ENCODE measurements at regions not wholly inside any gene's neighbourhood (a gene's known extent, or its start where the extent isn't known, plus 50 kb on each side); places are given as distances from the start of the nearest gene placed in this dataset.

DNA sequence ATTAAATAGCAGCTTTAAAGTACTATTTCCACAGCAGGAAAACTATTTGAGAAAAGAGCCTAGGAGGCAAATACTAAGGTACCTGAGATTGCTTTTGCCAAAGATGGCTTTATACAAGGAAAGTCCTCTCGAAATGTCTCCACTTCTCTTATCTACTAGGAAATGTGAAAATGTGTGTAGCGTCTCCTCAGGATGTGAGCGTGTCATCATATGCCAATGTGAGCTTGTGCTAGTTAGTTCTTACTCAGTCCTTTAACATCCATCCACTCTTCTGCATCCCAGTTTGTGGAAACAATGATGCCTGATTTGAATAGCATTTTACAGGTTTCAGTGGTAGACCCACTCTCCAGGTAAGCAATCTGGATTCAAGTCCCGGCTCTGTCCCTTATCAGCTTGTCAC, 421.0 kb downstream of the DYNC2H1 start:
- no peak for ATAC-seq
- Mint-ChIP-seq H3K27me3 (peaks cover 0 to 14% of the 10 kb centered on the region in 2 donors), H3K4me3 (no peak overlapping the region), H3K36me3 (no peaks in the 10 kb centered on the region), H3K4me1 (ENCODE audit: low read depth in 2 of 2) (no peaks in the 10 kb centered on the region), H3K9me3 (peaks cover 3% of the 10 kb centered on the region), H3K27ac (no peak overlapping the region)
- DNase-seq (ENCODE audit: low spot score) = no peak

DNA sequence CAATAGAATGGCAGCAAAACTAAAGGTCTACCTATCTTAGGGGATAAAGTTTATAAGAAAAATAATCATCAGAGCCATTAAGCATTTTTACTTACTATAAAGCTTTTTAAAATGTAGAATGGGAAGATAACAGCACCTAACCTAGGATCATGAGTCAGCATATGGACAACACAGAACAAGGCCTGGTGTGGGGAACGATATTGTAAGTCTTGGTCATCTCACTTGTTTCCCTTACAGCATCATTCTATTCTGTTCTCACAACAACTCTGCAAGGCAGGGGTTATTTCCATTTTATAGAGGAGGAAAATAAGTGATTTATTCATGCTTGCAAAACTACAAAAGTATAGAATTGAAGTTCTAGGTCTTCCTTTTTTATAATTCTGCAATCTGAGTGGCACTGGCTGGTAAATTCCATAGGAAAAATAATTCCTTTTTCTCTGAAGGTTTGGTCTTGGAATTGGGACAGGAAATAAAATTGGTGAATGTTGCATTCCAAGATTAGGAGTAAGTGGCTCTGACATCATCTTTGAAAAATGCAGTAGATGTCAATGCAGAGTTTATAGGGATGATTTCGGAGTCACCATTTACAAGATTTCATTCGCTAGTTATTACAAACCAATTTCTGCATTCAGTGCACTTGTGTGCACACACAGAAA, 423.0 kb downstream of the DYNC2H1 start:
- H3K4me1 Mint-ChIP-seq (ENCODE audit: low read depth in 2 of 2) = no peaks in the 10 kb centered on the region
- ATAC-seq (no peak), DNase-seq (ENCODE audit: low spot score) (no peak)
- H3K27ac Mint-ChIP-seq = no peak overlapping the region
- peaks cover 3% of the 10 kb centered on the region for H3K9me3 Mint-ChIP-seq
- peaks cover 0 to 14% of the 10 kb centered on the region in 2 donors for H3K27me3 Mint-ChIP-seq
- H3K4me3 Mint-ChIP-seq = no peak overlapping the region
- no peaks in the 10 kb centered on the region for H3K36me3 Mint-ChIP-seq

- Mint-ChIP-seq H3K4me1 (ENCODE audit: low read depth in 2 of 2) (no peaks in the 10 kb centered on the region), H3K27ac (no peak overlapping the region), H3K4me3 (no peak overlapping the region), H3K9me3 (peaks cover 3% of the 10 kb centered on the region), H3K36me3 (no peaks in the 10 kb centered on the region), H3K27me3 (peaks cover 0 to 14% of the 10 kb centered on the region in 2 donors)
- ATAC-seq (no peak), DNase-seq (ENCODE audit: low spot score) (no peak)
These were observed 425.0 kb downstream of the DYNC2H1 start for GRCh38 chr11:103534191-103534590.

DNA sequence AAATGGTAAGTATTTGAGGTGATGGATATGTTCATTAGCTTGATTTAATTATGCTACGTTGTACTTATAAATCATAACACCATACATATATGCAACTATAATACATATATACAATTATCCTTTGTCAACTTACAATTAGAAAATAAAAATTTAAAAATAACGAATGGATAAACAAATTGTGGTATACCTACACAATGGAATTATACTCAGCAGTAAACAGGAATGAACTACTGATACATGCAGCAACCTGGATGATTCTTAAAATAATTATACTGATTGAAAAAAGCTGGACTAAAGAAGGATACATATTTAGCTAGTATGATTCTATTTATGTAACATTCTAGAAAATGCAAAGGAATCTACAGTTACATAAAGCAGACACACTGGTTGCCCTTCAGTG, 425.7 kb downstream of the DYNC2H1 start:
- Mint-ChIP-seq H3K9me3 (peaks cover 3% of the 10 kb centered on the region), H3K4me1 (ENCODE audit: low read depth in 2 of 2) (no peaks in the 10 kb centered on the region), H3K36me3 (no peaks in the 10 kb centered on the region), H3K27ac (no peak overlapping the region), H3K27me3 (peaks cover 0 to 14% of the 10 kb centered on the region in 2 donors), H3K4me3 (no peak overlapping the region)
- ATAC-seq = no peak
- DNase-seq (ENCODE audit: low spot score) = no peak

DNA sequence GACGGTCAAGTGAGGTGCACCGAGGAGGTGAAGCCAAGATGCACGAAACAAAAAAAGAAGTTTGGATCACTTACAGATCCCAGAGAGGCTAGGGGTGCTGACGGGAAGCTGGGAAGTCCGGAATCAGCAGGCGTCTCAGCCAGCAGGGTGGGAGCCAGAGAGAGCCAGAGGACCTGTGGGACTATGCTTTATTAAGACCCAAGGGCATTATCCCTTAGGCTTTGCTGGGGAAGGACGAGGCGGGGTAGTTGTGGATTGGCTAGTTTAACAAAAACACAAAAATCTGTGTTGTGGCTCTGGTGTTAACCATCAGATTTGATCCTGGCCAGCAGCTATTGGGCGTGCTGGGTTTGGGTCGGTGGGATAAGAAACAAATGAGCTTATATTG, 427.1 kb downstream of the DYNC2H1 start:
- ATAC-seq (no peak), DNase-seq (ENCODE audit: low spot score) (no peak)
- Mint-ChIP-seq H3K9me3 (peaks cover 5% of the 10 kb centered on the region), H3K4me3 (no peak overlapping the region), H3K27ac (no peak overlapping the region), H3K36me3 (no peaks in the 10 kb centered on the region), H3K4me1 (ENCODE audit: low read depth in 2 of 2) (no peaks in the 10 kb centered on the region), H3K27me3 (peaks cover 0 to 14% of the 10 kb centered on the region in 2 donors)

GRCh38 chr11:103537904-103538502, 428.8 kb downstream of the DYNC2H1 start:
- H3K27ac Mint-ChIP-seq = no peak overlapping the region
- H3K36me3 Mint-ChIP-seq = no peaks in the 10 kb centered on the region
- no peak for ATAC-seq
- H3K9me3 Mint-ChIP-seq = peaks cover 2% of the 10 kb centered on the region
- H3K4me3 Mint-ChIP-seq = no peak overlapping the region
- H3K27me3 Mint-ChIP-seq = peaks cover 0 to 10% of the 10 kb centered on the region in 2 donors
- no peak for DNase-seq (ENCODE audit: low spot score)
- no peaks in the 10 kb centered on the region for H3K4me1 Mint-ChIP-seq (ENCODE audit: low read depth in 2 of 2)

DNA sequence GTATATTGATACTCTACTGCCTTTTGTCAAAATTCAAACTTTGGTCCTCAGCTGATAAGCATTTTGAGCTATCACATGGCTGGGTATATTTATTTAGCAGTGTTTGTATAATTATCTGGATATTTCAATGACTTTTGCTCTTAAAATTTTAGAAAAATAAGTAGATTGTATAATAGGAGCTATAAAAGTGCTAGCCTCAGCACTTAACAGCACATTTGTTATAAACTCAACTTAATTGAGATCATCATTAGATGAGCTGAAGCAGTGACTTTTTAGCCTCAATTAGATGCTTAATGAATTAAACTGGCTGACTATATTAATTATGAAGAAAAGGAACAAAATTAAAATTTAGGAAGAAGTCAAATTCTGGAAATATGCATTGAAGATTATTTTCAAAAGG, 429.9 kb downstream of the DYNC2H1 start:
- ATAC-seq = no peak
- Mint-ChIP-seq H3K27ac (no peak overlapping the region), H3K4me1 (ENCODE audit: low read depth in 2 of 2) (no peaks in the 10 kb centered on the region), H3K4me3 (no peak overlapping the region), H3K36me3 (no peaks in the 10 kb centered on the region), H3K27me3 (no peaks in the 10 kb centered on the region), H3K9me3 (peaks cover 2% of the 10 kb centered on the region)
- no peak for DNase-seq (ENCODE audit: low spot score)

GRCh38 chr11:103541186-103541795, 432.1 kb downstream of the DYNC2H1 start:
- ATAC-seq (no peak), DNase-seq (ENCODE audit: low spot score) (no peak)
- Mint-ChIP-seq H3K36me3 (no peaks in the 10 kb centered on the region), H3K27me3 (no peaks in the 10 kb centered on the region), H3K4me1 (ENCODE audit: low read depth in 2 of 2) (no peaks in the 10 kb centered on the region), H3K9me3 (peaks cover 2% of the 10 kb centered on the region), H3K4me3 (no peak overlapping the region), H3K27ac (no peak overlapping the region)

DNA sequence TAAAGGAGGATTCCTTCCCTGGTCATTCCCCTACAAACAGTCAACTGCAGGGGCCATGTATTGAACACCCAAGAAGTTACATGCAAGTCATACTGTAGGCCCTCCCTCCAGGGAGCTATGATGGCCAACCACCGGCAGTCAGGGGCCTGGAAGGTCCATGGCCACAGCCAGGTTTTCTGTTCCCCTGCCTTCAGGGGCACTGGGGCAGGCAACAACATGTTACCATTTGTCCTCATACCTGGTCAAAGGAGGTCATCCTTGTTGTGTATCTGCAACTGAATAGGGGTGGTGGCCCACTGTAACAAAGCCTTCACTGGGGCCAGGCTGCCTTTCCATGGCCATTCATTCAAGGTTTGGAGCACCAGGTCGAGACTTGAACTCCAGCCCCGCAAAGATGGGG, 433.6 kb downstream of the DYNC2H1 start:
- no peaks in the 10 kb centered on the region for H3K36me3 Mint-ChIP-seq
- H3K4me1 Mint-ChIP-seq (ENCODE audit: low read depth in 2 of 2) = no peaks in the 10 kb centered on the region
- ATAC-seq (no peak), DNase-seq (ENCODE audit: low spot score) (no peak)
- peaks cover 2% of the 10 kb centered on the region for H3K9me3 Mint-ChIP-seq
- no peak overlapping the region for H3K27ac Mint-ChIP-seq
- H3K4me3 Mint-ChIP-seq = no peak overlapping the region
- H3K27me3 Mint-ChIP-seq = no peaks in the 10 kb centered on the region

- H3K4me1 Mint-ChIP-seq (ENCODE audit: low read depth in 2 of 2) = no peaks in the 10 kb centered on the region
- no peak overlapping the region for H3K4me3 Mint-ChIP-seq
- H3K36me3 Mint-ChIP-seq = no peaks in the 10 kb centered on the region
- H3K27ac Mint-ChIP-seq = no peak overlapping the region
- no peaks in the 10 kb centered on the region for H3K27me3 Mint-ChIP-seq
- ATAC-seq = no peak
- peaks cover 2% of the 10 kb centered on the region for H3K9me3 Mint-ChIP-seq
- no peak for DNase-seq (ENCODE audit: low spot score)
These were observed 434.2 kb downstream of the DYNC2H1 start for GRCh38 chr11:103543456-103543855.

- DNase-seq (ENCODE audit: low spot score) (no peak), ATAC-seq (no peak)
- Mint-ChIP-seq H3K4me1 (ENCODE audit: low read depth in 2 of 2) (no peaks in the 10 kb centered on the region), H3K27me3 (no peaks in the 10 kb centered on the region), H3K36me3 (no peaks in the 10 kb centered on the region), H3K9me3 (peaks cover 2% of the 10 kb centered on the region), H3K27ac (no peak overlapping the region), H3K4me3 (no peak overlapping the region)
These were observed 435.6 kb downstream of the DYNC2H1 start for GRCh38 chr11:103544874-103545273.

DNA sequence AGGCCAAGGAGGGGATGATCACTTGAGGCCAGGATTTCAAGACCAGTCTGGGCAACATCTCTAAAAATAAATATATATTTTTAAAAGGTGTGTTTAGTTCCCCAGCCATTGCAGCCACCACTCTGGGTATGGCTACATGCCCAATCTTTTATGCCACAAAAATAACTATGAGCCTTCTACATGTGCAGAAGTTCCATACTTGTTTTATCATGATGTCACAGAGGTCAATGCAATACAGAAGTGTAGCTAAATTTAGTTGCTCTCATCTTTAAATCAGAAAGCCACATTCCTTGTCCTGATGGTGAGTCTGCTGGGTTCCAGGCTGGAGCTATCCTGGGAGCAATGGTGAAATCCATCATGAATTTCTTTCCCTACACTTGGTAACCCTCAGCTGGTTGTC, 436.3 kb downstream of the DYNC2H1 start:
- Mint-ChIP-seq H3K27ac (no peak overlapping the region), H3K27me3 (no peaks in the 10 kb centered on the region), H3K4me3 (no peak overlapping the region), H3K9me3 (peaks cover under 1% of the 10 kb centered on the region), H3K36me3 (no peaks in the 10 kb centered on the region), H3K4me1 (ENCODE audit: low read depth in 2 of 2) (no peaks in the 10 kb centered on the region)
- DNase-seq (ENCODE audit: low spot score) (no peak), ATAC-seq (no peak)

DNA sequence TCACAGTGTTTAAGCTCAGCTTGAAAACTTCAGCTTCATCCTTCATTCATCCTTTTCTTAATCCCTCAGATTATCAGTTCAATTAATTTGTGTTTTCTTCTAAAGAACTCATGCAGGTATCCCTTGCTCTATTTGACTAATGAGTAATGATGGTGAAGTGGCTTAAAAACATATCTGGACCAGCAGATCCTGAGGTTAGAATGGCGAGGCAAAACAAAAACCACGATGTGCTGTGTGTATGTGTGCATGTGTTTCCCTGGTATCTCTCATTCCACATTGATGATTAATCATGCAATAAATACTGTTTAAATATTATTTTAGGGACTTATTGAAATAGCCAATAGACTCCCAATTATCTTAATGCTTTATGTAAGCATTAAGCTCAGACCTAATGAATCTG, 437.0 kb downstream of the DYNC2H1 start:
- H3K4me1 Mint-ChIP-seq (ENCODE audit: low read depth in 2 of 2) = no peaks in the 10 kb centered on the region
- H3K27ac Mint-ChIP-seq = no peak overlapping the region
- DNase-seq (ENCODE audit: low spot score) (no peak), ATAC-seq (no peak)
- H3K9me3 Mint-ChIP-seq = no peaks in the 10 kb centered on the region
- H3K4me3 Mint-ChIP-seq = no peak overlapping the region
- H3K27me3 Mint-ChIP-seq = no peaks in the 10 kb centered on the region
- no peaks in the 10 kb centered on the region for H3K36me3 Mint-ChIP-seq

DNA sequence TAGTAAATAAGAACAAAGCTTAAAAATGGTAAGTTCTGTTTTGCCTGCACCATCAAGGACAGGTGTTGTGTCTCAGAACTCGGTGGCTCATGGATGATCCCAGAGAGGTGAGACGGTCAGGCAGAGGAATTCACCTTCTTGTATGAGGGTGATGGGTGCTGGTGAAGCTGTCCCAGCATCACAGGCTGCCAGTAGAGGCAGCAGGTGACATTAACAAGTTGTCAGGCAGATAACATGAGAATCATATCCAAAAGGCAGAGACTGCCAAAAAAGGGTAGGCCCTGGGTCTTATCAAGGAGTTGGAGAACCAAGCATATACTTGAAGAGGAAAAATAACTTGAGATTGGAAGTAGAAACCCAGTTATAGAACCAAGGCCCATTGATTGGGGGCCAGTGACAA, 437.8 kb downstream of the DYNC2H1 start:
- H3K27me3 Mint-ChIP-seq = no peaks in the 10 kb centered on the region
- no peaks in the 10 kb centered on the region for H3K4me1 Mint-ChIP-seq (ENCODE audit: low read depth in 2 of 2)
- no peak overlapping the region for H3K27ac Mint-ChIP-seq
- H3K9me3 Mint-ChIP-seq = no peaks in the 10 kb centered on the region
- no peak overlapping the region for H3K4me3 Mint-ChIP-seq
- DNase-seq (ENCODE audit: low spot score) (no peak), ATAC-seq (no peak)
- H3K36me3 Mint-ChIP-seq = no peaks in the 10 kb centered on the region

All from natural killer cell treated with Interleukin-12 subunit alpha and Interleukin-12 subunit beta and Interleukin-15 and Interleukin-18, amount 100 ng/mL, for 72 hours (primary cell).